SK-N-SH (cell line): ENCODE measurements at regions not wholly inside any gene's neighbourhood (a gene's known extent, or its start where the extent isn't known, plus 50 kb on each side); places are given as distances from the start of the nearest gene placed in this dataset.

Experiments used
- EP300 ChIP-seq, 2 experiments: IDR thresholded peaks; 2 replicates each; pipeline versions ENCODE4 v1.4.0 to v1.6.1; 2012; ENCODE audit warnings: borderline replicate concordance in 1 of 2, low read depth in 1 of 2, low read length in 1 of 2
- MXI1 ChIP-seq: IDR thresholded peaks from 2 replicates; pipeline ENCODE4 v1.6.1; 2012; ENCODE audit warnings: mild to moderate bottlenecking, low read depth, low read length, improper control_type of control experiment
- POLR2AphosphoS5 ChIP-seq: IDR thresholded peaks from 2 replicates; pipeline ENCODE4 v1.6.1; 2012; ENCODE audit warnings: low read depth, low read length
- RAD21 ChIP-seq: IDR thresholded peaks from 2 replicates; pipeline ENCODE4 v1.6.1; 2012; ENCODE audit warnings: mild to moderate bottlenecking, low read length
- SIN3A ChIP-seq: IDR thresholded peaks from 2 replicates; pipeline ENCODE4 v1.6.1; 2012; ENCODE audit warnings: low read depth, mild to moderate bottlenecking, low read length, moderate library complexity, borderline replicate concordance
- TAF1 ChIP-seq: IDR thresholded peaks from 2 replicates; pipeline ENCODE4 v1.6.1; 2012; ENCODE audit warnings: low read depth, mild to moderate bottlenecking, low read length, moderate library complexity, borderline replicate concordance
- YY1 ChIP-seq: IDR thresholded peaks from 2 replicates; pipeline ENCODE4 v1.4.0; 2012; ENCODE audit warnings: low read depth, mild to moderate bottlenecking
- TF ChIP-seq, protein P1 (sequence below): fragments of 200-600 bp; sonication (generic); IDR thresholded peaks from 2 replicates; pipeline ENCODE4 v1.6.1; 2017; ENCODE audit warnings: antibody characterized with exemption, mild to moderate bottlenecking, moderate library complexity
- TF ChIP-seq, protein P2 (sequence below): fragments of 150-350 bp; IDR thresholded peaks from 2 replicates; pipeline ENCODE4 v1.6.1; 2017; ENCODE audit warnings: antibody characterized with exemption, low read length, low read depth, borderline replicate concordance

GRCh38 chr6:134429861-134430380 is 112.0 kb upstream of the SGK1 start:
- TF ChIP-seq, protein P1, sequence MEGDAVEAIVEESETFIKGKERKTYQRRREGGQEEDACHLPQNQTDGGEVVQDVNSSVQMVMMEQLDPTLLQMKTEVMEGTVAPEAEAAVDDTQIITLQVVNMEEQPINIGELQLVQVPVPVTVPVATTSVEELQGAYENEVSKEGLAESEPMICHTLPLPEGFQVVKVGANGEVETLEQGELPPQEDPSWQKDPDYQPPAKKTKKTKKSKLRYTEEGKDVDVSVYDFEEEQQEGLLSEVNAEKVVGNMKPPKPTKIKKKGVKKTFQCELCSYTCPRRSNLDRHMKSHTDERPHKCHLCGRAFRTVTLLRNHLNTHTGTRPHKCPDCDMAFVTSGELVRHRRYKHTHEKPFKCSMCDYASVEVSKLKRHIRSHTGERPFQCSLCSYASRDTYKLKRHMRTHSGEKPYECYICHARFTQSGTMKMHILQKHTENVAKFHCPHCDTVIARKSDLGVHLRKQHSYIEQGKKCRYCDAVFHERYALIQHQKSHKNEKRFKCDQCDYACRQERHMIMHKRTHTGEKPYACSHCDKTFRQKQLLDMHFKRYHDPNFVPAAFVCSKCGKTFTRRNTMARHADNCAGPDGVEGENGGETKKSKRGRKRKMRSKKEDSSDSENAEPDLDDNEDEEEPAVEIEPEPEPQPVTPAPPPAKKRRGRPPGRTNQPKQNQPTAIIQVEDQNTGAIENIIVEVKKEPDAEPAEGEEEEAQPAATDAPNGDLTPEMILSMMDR: no peak
- TF ChIP-seq TAF1: no peak
- TF ChIP-seq RAD21: no peak
- TF ChIP-seq POLR2AphosphoS5: no peak
- no peak for TF ChIP-seq MXI1
- TF ChIP-seq YY1: no peak
- TF ChIP-seq, protein P2, sequence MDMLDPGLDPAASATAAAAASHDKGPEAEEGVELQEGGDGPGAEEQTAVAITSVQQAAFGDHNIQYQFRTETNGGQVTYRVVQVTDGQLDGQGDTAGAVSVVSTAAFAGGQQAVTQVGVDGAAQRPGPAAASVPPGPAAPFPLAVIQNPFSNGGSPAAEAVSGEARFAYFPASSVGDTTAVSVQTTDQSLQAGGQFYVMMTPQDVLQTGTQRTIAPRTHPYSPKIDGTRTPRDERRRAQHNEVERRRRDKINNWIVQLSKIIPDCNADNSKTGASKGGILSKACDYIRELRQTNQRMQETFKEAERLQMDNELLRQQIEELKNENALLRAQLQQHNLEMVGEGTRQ: no peak
- TF ChIP-seq SIN3A: no peak
- no peak for TF ChIP-seq EP300 (IDR thresholded peaks at IDR 0.05; ENCODE audit: borderline replicate concordance in 1 of 2, low read depth in 1 of 2, low read length in 1 of 2)
